CD4-positive, alpha-beta T cell treated with Interleukin-12 subunit alpha and Interleukin-12 subunit beta, for 1 hour (primary cell): ENCODE measurements at regions not wholly inside any gene's neighbourhood (a gene's known extent, or its start where the extent isn't known, plus 50 kb on each side); places are given as distances from the start of the nearest gene placed in this dataset.
"Not testable (repeated sequence)": the region's sequence is repeated elsewhere in the genome, so short reads cannot be mapped to it uniquely, and the experiment has no call there.

ENCODE experiments used
- DNase-seq: peaks from one replicate; pipeline ENCODE4 v3.0.0-alpha.2; 2020

- no peak for DNase-seq
Measured at GRCh38 chr5:7245121-7245651, 150.8 kb upstream of the ADCY2 start.

GRCh38 chr5:7246287-7246686, 149.7 kb upstream of the ADCY2 start:
- DNase-seq, result no peak

- no peak for DNase-seq
Measured at GRCh38 chr5:7250004-7250403, 145.9 kb upstream of the ADCY2 start.

- DNase-seq, result no peak
Measured at GRCh38 chr5:7250611-7251010, 145.3 kb upstream of the ADCY2 start.

GRCh38 chr5:7251132-7251531, 144.8 kb upstream of the ADCY2 start:
- DNase-seq, result no peak

DNA sequence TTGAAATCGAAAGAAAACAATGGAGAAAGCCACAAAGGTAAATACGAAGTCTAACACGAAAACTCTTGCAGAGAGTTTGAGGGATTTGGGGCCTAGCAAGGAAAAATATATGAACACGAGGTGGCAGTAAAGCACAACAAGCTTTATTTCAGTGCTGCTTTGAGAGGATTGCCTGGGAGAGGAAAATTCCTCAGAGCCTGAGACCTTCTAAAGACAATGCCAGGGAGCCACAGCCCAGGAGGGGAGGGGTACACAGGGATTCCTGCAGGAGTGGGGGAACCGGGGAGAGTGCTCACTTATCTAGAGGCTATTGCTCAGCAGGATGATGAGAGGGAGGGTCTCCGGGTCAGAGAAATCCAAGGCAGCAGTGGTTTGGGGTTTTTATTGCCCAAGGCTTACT, 134.9 kb upstream of the ADCY2 start:
- no peak for DNase-seq

DNA sequence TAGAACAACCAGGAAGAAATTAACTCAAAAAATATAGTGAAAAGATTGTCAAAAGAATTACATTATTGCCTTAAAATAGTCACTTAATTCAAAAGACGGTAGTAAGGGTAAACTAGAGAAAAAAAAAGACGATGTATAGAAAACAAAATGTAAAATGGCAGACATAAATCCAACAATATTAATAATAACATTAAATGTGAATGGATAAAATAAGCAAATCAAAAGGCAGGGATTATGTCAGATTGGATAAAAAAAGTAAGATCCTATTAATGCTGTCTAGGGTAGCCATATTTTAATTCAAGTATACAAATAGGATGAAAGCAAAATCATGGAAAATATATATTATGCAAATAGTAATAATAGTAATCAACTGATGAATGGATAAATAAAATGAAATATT, 134.0 kb upstream of the ADCY2 start:
- DNase-seq, result no peak

GRCh38 chr5:7263398-7264015, 132.4 kb upstream of the ADCY2 start:
- DNase-seq, result not testable (repeated sequence)

- not testable (repeated sequence) for DNase-seq
Measured at GRCh38 chr5:7265776-7266175, 130.2 kb upstream of the ADCY2 start.

DNA sequence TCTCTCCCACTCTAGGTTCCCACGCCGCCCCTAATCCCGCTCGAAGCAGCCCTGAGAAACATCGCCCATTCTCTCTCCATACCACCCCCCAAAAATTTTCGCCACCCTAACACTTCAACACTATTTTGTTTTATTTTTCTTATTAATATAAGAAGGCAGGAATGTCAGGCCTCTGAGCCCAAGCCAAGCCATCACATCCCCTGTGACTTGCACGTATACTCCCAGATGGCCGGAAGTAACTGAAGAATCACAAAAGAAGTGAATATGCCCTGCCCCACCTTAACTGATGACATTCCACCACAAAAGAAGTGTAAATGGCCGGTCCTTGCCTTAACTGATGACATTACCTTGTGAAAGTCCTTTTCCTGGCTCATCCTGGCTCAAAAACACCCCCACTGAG, 127.2 kb upstream of the ADCY2 start:
- DNase-seq, result not testable (repeated sequence)

GRCh38 chr5:7269591-7270274, 126.2 kb upstream of the ADCY2 start:
- DNase-seq, result no peak

DNA sequence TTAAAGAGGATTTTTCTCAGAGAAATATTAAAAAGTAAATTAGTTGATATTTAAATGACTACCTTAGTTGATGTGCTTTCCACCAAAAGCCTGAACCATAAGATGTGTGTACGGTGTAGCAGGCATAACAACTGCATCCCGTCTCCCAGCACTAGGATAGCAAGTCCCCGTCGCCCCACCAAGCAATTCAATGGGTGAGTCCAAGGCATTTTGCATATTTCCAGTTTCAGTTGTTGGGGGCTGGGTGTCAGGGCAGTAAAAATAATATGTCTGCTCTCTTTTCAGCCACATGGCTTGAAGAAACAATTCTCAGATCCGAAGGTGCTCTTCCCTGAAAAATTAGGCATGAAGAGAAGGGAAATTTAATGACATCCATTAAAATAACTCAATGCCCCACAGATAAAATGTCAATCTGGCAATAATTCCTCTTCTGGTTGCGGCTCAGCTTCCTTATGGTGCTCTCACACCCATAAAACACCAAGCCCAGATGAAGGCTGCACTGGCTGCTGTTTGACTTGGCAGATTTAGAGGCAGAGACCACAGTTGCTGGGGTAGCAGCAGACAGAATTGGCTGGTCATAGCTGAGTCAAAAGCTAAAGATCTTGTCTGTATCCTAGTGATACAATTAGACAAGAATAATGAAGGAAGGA, 124.4 kb upstream of the ADCY2 start:
- no peak for DNase-seq

DNA sequence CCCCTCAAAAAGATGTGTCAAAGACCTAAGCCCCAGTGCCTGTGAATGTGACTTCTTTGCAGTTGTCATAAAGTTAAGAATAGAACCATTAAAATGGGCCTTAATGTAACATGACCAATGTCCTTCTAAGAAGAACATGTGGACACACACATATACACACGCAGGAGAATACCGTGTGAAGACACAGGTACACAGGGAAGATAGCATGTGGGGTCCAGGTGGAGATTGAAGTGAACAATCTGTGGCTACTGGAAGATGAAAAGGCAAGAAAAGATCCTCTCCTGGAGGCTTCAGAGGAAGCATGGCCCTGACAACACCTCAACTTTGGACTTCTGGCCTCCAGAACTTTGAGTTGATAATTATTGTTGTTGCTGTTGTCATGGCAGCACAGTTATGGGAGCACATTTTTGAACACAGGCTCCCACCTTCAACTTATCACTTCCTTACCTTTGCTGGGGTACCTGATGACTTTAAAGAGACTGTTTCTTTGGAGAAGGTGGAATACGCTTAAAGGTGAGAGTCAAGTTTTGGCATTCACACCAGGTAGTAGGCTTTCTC, 123.5 kb upstream of the ADCY2 start:
- DNase-seq, result no peak

- DNase-seq, result no peak
Measured at GRCh38 chr5:7274203-7274602, 121.7 kb upstream of the ADCY2 start.

- DNase-seq, result not testable (repeated sequence)
Measured at GRCh38 chr5:7289634-7290033, 106.3 kb upstream of the ADCY2 start.

DNA sequence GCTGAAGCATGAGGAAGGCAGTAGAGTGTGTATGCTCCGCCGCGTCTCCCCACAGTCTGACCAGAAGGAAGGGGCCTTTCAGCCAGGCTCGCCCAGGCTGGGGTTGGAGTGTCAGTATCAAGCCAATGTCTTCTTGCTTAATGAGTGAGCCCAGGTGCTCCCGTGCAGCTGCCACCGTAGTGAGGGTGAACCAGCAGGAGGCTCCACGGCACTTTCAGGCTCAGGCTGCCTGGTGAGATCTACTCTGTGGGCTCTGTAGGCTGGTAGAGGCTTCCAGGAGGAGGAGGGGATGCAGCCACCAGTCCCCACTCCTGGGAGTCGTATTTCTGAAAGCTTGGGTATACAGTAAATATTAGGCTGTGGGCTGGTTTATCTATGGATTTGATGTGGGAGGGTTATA, 98.1 kb upstream of the ADCY2 start:
- DNase-seq, result not testable (repeated sequence)

DNA sequence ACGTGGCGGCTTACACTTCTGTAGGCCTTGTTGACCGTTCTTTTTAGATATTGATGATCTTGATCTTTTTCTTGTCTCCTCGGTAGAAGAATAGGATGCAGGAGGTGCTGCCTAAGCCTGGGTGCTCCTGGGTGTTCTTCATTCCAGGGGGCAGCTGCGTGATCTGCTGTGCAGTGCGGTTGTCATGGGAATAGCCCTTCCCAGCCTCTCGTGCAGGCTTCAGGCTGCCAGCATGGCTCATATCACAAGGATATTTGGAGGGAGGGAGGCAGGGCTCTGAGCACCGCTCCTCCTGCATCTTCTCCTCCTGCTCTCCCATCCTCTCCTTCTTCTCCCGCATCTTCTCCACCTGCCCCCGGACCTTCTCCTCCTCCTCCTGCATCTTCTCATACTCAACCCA, 96.2 kb upstream of the ADCY2 start:
- DNase-seq, result not testable (repeated sequence)

DNA sequence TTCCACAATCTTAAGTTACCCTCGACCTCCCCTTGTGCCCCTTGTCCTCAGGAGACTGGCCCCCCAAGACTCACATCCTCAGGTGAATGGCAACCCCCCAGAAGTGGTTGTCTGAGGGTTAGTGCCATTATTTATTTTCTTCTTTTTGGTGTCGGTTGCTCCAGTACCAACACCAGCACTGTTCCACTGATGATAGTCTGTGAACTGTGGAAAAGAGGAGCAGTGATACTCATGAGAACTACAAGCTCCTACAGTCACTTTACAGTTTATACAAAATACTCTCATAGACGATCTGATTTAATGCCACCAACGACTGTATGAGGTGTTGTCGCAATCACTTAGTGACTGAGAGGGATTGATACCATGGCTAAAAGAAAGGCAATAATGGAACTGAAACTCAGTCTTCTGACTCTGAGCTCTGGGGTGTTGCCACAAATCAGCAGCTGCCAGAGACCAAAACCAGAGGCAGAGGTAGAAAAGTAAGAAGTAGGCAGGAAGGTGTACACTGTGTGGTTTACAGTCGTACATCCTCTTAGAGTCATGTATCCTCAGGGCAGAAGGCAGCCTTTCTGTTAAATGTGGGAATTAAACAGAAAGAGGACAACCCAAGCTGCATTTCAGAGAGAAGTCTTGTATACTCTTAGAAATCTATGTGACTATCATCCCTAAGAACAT, 90.8 kb upstream of the ADCY2 start:
- not testable (repeated sequence) for DNase-seq

DNA sequence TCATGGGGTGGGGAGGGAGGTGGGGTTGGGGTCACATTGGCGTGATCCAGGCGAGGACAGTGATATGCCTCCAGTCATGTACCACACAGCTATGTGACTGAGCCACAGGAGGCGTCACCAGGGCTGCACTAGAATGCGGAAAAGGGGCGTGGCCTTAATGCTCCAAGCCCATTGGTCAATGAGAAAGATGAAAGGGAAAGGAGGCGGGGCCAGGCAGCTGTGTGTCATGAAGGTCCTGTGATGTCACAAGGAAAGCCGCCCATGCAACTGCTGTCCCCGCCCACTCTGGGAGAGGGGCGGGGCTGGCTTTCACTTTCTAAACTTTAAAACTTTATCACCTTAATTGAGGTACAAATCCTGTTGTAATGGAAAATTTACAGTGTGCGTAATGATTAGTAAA, 89.4 kb upstream of the ADCY2 start:
- not testable (repeated sequence) for DNase-seq

GRCh38 chr5:7307709-7308108, 88.2 kb upstream of the ADCY2 start:
- DNase-seq, result not testable (repeated sequence)

DNA sequence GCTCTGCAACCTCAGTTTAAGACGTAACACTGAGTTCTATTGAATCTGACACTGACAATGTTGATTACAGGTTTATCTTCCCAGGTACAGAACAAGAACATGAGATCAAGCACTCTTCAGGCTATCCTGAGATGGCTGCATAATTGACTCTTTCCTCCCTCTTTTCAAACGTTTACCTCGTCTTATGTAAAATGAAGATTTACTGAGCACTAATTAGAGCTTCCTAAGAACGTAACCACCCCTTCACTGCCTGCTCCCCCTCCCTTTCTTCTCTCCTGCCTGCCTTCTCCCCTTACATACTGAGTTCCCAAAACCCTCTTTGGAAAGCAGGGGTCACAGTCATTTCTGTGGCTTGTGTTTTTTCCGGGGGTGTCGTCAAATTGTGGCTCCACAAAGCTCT, 86.2 kb upstream of the ADCY2 start:
- DNase-seq, result not testable (repeated sequence)

- DNase-seq, result not testable (repeated sequence)
Measured at GRCh38 chr5:7310656-7311055, 85.3 kb upstream of the ADCY2 start.

DNA sequence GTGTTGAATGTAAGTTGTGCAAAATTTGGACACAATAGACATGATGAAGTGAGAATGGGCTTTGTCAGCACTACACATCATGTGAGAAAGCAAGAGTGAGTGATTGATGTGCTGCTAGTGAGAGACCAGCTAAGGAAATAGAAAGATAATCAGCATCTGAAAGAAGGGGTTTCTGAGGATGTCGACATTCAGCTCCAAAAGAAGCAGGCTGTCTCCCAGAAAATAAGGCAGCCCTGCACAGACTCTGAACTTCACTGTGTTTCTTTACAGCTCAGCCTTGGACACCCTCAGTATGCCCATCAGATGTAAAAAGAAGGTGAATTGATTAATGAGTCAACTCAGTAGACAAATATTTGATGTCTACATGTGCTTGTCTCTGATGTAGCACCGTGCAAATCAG, 80.8 kb upstream of the ADCY2 start:
- DNase-seq, result no peak
